ENCODE measurements at regions not wholly inside any gene's neighbourhood (a gene's known extent, or its start where the extent isn't known, plus 50 kb on each side); places are given as distances from the start of the nearest gene placed in this dataset.
"Not testable (repeated sequence)": the region's sequence is repeated elsewhere in the genome, so short reads cannot be mapped to it uniquely, and the experiment has no call there.

GRCh38 chr13:111626371-111627305 lies 306.2 kb downstream of the TEX29 start:
- H3K4me1 ChIP-seq: peaks cover 47% of the 10 kb centered on the region
- H3K27ac ChIP-seq: no peak overlapping the region
- H3K9me3 ChIP-seq: no peaks in the 10 kb centered on the region
- H4K20me1 ChIP-seq: no peaks in the 10 kb centered on the region
- no peak for TF ChIP-seq Cebpa-rat (IDR thresholded peaks at IDR 0.05)
- H3K4me2 ChIP-seq: peak overlapping the region; percentile 71
- H3K4me3 ChIP-seq: no peak overlapping the region
- H3K36me3 ChIP-seq: no peaks in the 10 kb centered on the region
- no peak overlapping the region for H3K9ac ChIP-seq
- no peaks in the 10 kb centered on the region for H3K27me3 ChIP-seq

DNA sequence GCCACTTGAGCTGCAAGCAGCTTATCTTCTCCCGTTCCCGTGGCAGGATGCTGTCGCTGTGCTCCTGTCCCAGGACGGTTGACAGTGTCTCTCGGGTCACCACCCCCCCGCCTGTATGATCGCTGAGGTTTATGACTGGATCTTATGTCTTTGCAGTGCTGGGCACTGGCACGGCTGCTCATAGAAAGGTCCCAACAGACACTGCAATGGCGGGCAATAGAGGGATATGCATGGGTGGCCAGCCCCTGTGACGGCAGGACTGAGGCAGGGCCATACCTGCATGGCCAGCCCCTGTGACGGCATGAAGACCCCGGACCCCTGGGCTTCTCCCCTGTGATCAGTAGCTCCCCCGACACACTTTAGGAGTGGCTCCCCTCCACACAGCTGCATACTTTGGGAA lies 307.2 kb downstream of the TEX29 start:
- Histone ChIP-seq H3K27me3 (no peaks in the 10 kb centered on the region), H3K27ac (no peak overlapping the region), H4K20me1 (no peaks in the 10 kb centered on the region), H3K9me3 (no peaks in the 10 kb centered on the region), H3K9ac (no peak overlapping the region), H3K4me3 (no peak overlapping the region), H3K36me3 (no peaks in the 10 kb centered on the region), H3K4me2 (no peak overlapping the region), H3K4me1 (peaks cover 40% of the 10 kb centered on the region)
- TF ChIP-seq Cebpa-rat (IDR thresholded peaks at IDR 0.05): no peak

GRCh38 chr13:111629016-111629415 lies 308.6 kb downstream of the TEX29 start:
- H3K27ac ChIP-seq: no peak overlapping the region
- TF ChIP-seq Cebpa-rat (IDR thresholded peaks at IDR 0.05): no peak
- H3K4me3 ChIP-seq: no peak overlapping the region
- H3K9ac ChIP-seq: no peak overlapping the region
- H3K4me1 ChIP-seq: peaks cover 28% of the 10 kb centered on the region
- no peaks in the 10 kb centered on the region for H3K9me3 ChIP-seq
- H3K36me3 ChIP-seq: no peaks in the 10 kb centered on the region
- H3K27me3 ChIP-seq: no peaks in the 10 kb centered on the region
- no peaks in the 10 kb centered on the region for H4K20me1 ChIP-seq
- no peak overlapping the region for H3K4me2 ChIP-seq

DNA sequence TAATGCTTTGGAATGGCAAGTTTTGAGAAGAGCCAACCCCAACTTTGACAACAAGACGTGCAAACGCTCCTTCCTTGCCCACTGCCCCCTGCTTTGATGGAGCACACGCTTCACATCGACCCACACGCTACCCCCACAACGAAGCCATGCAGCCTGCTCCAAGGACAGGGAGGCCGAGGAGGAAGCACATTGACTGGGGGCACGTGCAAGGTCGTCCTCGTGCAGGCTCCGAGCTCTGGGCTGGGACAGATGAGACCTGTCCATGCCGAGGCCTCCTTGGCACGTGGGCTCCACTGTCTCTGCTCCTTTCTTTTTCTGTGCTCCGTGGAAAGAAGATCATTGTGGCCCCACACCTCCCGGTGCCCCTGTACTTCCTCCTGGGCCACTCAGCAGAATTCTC lies 309.0 kb downstream of the TEX29 start:
- H3K4me3 ChIP-seq: no peak overlapping the region
- no peaks in the 10 kb centered on the region for H3K27me3 ChIP-seq
- H3K4me1 ChIP-seq: peaks cover 24% of the 10 kb centered on the region
- no peak overlapping the region for H3K27ac ChIP-seq
- no peaks in the 10 kb centered on the region for H3K36me3 ChIP-seq
- no peak overlapping the region for H3K4me2 ChIP-seq
- H3K9me3 ChIP-seq: no peaks in the 10 kb centered on the region
- no peaks in the 10 kb centered on the region for H4K20me1 ChIP-seq
- no peak for TF ChIP-seq Cebpa-rat (IDR thresholded peaks at IDR 0.05)
- no peak overlapping the region for H3K9ac ChIP-seq

DNA sequence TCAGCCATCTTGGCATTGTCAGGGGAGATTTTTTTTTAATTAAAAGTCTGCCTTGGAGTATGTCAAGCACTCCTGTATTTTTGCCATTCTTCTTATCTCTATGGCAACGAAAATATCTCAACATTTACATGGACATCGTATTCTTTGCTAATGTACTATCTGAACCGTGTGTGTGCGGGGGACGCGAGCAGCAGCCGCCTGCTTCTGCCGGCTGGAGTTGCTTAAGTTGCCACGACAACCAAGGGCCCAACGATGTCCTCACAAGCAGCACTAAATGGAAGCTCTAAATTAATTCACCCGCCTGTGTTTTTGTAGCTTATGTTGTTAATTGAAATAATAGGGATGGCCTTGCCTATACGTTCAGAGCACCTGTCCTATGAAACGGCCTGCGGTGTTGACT lies 309.5 kb downstream of the TEX29 start:
- Histone ChIP-seq H3K27me3 (no peaks in the 10 kb centered on the region), H4K20me1 (no peaks in the 10 kb centered on the region), H3K27ac (no peak overlapping the region), H3K4me3 (no peak overlapping the region), H3K9ac (no peak overlapping the region), H3K9me3 (no peaks in the 10 kb centered on the region), H3K4me1 (peaks cover 19% of the 10 kb centered on the region), H3K4me2 (no peak overlapping the region), H3K36me3 (no peaks in the 10 kb centered on the region)
- TF ChIP-seq Cebpa-rat (IDR thresholded peaks at IDR 0.05): no peak

DNA sequence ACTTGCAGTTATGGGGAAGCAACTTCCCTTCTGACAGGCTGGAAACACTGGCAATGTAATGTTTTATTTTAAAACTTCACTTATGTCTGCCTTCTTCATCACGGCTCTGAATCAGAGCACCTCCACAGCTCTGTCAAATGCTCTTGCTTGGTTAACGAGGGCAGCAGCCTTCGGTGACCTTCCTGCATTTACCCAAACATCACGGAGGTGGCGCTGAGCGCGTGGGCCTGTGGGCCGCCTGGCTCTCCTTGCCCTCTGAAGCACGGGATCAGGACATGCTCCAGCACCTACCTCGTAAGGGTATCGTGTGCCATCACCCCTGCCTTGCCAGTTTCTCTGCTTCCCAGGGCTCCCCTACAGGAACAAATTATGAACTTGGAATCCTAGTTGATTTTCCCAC lies 310.0 kb downstream of the TEX29 start:
- Histone ChIP-seq H3K27me3 (no peaks in the 10 kb centered on the region), H3K9ac (no peak overlapping the region), H3K27ac (no peak overlapping the region), H3K36me3 (no peaks in the 10 kb centered on the region), H3K9me3 (no peaks in the 10 kb centered on the region), H3K4me3 (no peak overlapping the region), H3K4me1 (peaks cover 14% of the 10 kb centered on the region), H3K4me2 (no peak overlapping the region), H4K20me1 (no peaks in the 10 kb centered on the region)
- TF ChIP-seq Cebpa-rat (IDR thresholded peaks at IDR 0.05): no peak

DNA sequence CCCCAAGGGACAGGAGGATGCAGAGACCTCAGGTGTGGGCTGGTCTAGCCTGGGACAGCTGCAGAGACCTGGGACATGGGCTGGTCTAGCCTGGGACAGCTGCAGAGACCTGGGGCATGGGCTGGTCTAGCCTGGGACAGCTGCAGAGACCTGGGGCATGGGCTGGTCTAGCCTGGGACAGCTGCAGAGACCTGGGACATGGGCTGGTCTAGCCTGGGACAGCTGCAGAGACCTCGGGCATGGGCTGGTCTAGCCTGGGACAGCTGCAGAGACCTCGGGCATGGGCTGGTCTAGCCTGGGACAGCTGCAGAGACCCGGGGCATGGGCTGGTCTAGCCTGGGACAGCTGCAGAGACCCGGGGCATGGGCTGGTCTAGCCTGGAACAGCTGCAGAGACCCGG lies 310.8 kb downstream of the TEX29 start:
- not testable (repeated sequence) for H3K4me3 ChIP-seq, H3K9ac ChIP-seq, H3K9me3 ChIP-seq, H3K4me2 ChIP-seq, H3K36me3 ChIP-seq, H3K4me1 ChIP-seq, H4K20me1 ChIP-seq, H3K27ac ChIP-seq, H3K27me3 ChIP-seq

- no peak overlapping the region for H3K4me2 ChIP-seq
- TF ChIP-seq Cebpa-rat (IDR thresholded peaks at IDR 0.05): no peak
- no peaks in the 10 kb centered on the region for H3K27me3 ChIP-seq
- no peak overlapping the region for H3K4me3 ChIP-seq
- H3K4me1 ChIP-seq: no peaks in the 10 kb centered on the region
- no peaks in the 10 kb centered on the region for H3K9me3 ChIP-seq
- no peak overlapping the region for H3K9ac ChIP-seq
- H4K20me1 ChIP-seq: no peaks in the 10 kb centered on the region
- H3K27ac ChIP-seq: no peak overlapping the region
- H3K36me3 ChIP-seq: no peaks in the 10 kb centered on the region
Observed at GRCh38 chr13:111632906-111633305, 312.5 kb downstream of the TEX29 start.

DNA sequence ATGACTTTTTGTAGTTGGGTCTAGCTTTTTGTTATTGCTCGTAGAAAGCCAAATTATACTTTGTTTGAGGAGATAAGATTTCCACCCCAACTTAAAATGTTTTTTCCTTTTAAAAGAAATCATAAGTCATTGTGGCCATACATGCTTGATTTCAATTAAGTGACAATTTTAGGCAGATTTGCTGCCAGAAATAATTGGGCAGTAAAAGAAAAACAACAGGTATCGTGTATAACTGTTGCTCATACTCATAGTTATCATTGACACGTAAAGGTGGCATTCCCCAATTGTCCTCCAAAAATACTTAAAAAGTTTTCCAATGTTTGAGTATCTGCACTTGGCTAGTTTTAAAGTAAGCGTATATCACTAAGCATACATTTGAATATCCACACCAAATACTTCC lies 313.0 kb downstream of the TEX29 start:
- Histone ChIP-seq H3K36me3 (no peaks in the 10 kb centered on the region), H3K4me2 (no peak overlapping the region), H3K27me3 (no peaks in the 10 kb centered on the region), H3K9ac (no peak overlapping the region), H3K9me3 (no peaks in the 10 kb centered on the region), H3K4me3 (no peak overlapping the region), H4K20me1 (no peaks in the 10 kb centered on the region), H3K4me1 (no peaks in the 10 kb centered on the region), H3K27ac (no peak overlapping the region)
- TF ChIP-seq Cebpa-rat (IDR thresholded peaks at IDR 0.05): no peak

- H3K9ac ChIP-seq: no peak overlapping the region
- H3K27ac ChIP-seq: no peak overlapping the region
- no peaks in the 10 kb centered on the region for H3K36me3 ChIP-seq
- no peaks in the 10 kb centered on the region for H3K9me3 ChIP-seq
- TF ChIP-seq Cebpa-rat (IDR thresholded peaks at IDR 0.05): no peak
- H3K4me2 ChIP-seq: no peak overlapping the region
- no peaks in the 10 kb centered on the region for H3K4me1 ChIP-seq
- H4K20me1 ChIP-seq: no peaks in the 10 kb centered on the region
- H3K4me3 ChIP-seq: no peak overlapping the region
- no peaks in the 10 kb centered on the region for H3K27me3 ChIP-seq
Observed at GRCh38 chr13:111634410-111634809, 314.0 kb downstream of the TEX29 start.
